ENCODE measurements at regions not wholly inside any gene's neighbourhood (a gene's known extent, or its start where the extent isn't known, plus 50 kb on each side); places are given as distances from the start of the nearest gene placed in this dataset.

DNA sequence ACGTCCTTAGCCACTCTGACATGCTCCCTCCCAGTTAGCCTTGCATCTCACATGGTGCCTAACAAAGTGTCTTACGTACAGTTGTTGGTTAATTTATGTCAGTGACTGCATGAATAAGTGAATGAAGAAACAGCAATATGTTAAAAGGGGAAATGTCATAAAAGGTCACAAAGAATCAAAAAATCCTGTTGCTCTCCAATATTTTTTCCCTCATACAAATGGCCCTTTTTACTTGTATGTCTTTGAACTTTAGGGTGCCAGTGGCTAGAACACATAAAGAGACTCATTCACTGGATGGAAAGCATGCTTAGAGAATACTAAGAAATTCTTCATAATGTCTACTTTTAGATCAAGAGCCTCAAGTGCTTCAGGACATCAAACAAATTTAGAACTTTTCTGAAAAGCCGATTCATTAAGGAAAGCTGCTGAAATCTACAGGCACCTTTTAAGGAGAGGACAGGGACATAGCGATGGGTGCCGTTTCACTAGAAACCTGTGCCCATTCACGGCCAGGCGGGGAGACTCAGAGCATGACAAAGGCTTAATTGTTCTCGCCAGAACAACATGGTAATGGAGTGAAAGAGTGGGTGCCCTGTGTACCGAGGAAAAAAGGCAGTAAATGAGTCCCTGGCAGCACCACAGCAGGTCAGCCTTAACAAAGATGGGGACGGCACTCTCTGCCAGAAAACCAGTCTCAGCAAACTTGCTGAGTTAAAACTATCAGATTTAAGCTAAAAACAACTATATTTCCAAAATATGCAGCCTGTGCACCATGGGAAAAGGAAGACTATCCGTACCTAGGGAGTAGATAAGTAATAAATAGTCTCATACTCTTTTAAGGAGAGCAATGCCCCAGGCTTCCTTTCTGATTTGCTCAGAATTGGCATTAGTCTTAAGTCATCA is 71.6 kb upstream of the SPTBN1 start:
- TF ChIP-seq, protein P1, sequence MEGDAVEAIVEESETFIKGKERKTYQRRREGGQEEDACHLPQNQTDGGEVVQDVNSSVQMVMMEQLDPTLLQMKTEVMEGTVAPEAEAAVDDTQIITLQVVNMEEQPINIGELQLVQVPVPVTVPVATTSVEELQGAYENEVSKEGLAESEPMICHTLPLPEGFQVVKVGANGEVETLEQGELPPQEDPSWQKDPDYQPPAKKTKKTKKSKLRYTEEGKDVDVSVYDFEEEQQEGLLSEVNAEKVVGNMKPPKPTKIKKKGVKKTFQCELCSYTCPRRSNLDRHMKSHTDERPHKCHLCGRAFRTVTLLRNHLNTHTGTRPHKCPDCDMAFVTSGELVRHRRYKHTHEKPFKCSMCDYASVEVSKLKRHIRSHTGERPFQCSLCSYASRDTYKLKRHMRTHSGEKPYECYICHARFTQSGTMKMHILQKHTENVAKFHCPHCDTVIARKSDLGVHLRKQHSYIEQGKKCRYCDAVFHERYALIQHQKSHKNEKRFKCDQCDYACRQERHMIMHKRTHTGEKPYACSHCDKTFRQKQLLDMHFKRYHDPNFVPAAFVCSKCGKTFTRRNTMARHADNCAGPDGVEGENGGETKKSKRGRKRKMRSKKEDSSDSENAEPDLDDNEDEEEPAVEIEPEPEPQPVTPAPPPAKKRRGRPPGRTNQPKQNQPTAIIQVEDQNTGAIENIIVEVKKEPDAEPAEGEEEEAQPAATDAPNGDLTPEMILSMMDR (optimal IDR thresholded peaks at IDR 0.05 in 1 of 3, IDR thresholded peaks at IDR 0.05 in 1 of 3, conservative IDR thresholded peaks at IDR 0.05 in 1 of 3; ENCODE audit: extremely low read depth in 1 of 3, insufficient read depth in 2 of 3, low read length in 3 of 3), result no peak
- no peak for TF ChIP-seq EZH2 (IDR thresholded peaks at IDR 0.05; ENCODE audit: low read length)

Data from keratinocyte (primary cell).